Peyer's patch (tissue), 4 donors: ENCODE measurements at regions not wholly inside any gene's neighbourhood (a gene's known extent, or its start where the extent isn't known, plus 50 kb on each side); places are given as distances from the start of the nearest gene placed in this dataset.
"Not testable (repeated sequence)": the region's sequence is repeated elsewhere in the genome, so short reads cannot be mapped to it uniquely, and the experiment has no call there.

ENCODE experiments used
- DNase-seq, 3 donors: peaks; one replicate each; pipeline ENCODE4 v3.0.0-alpha.2; 2017 to 2019
- H3K27ac ChIP-seq, 4 donors: fragments of 200-600 bp; sonication (generic); one replicate each; pipeline ENCODE4 v1.5.1; 2016 to 2019
- H3K27me3 ChIP-seq, 2 donors: fragments of 200-600 bp; sonication (generic); one replicate each; pipeline ENCODE4 v1.5.1; 2019
- H3K36me3 ChIP-seq, 3 donors: fragments of 200-600 bp; sonication (generic); one replicate each; pipeline ENCODE4 v1.5.1; 2016 to 2019
- H3K4me1 ChIP-seq, 4 donors: fragments of 200-600 bp; sonication (generic); one replicate each; pipeline ENCODE4 v1.5.1; 2016 to 2019
- H3K4me3 ChIP-seq, 4 donors: fragments of 200-600 bp; sonication (generic); 1 replicate in 3 of 4; 2 replicates in 1 of 4; pipeline ENCODE4 v1.5.1; 2016 to 2019; ENCODE audit warnings: mild to moderate bottlenecking in 1 of 4
- H3K9me3 ChIP-seq, 4 donors: fragments of 200-600 bp; sonication (generic); one replicate each; pipeline ENCODE4 v1.5.1; 2016 to 2019; ENCODE audit warnings: mild to moderate bottlenecking in 1 of 4
- CTCF ChIP-seq, 6 experiments: fragments of 450-650 bp in 4 of 6; fragments of 200-600 bp in 2 of 6; sonication (generic) in 1 of 6; IDR thresholded peaks; one replicate each; pipeline ENCODE4 v1.5.1; 2017 to 2019; ENCODE audit warnings: antibody characterized with exemption in 6 of 6, mild to moderate bottlenecking in 3 of 6, moderate library complexity in 1 of 6
- POLR2A ChIP-seq, 2 donors: fragments of 450-650 bp; IDR thresholded peaks; one replicate each; pipeline ENCODE4 v1.5.1; 2017; ENCODE audit warnings: antibody characterized with exemption in 2 of 2, mild to moderate bottlenecking in 2 of 2, moderate library complexity in 2 of 2

GRCh38 chr13:33554919-33555791, 262.8 kb upstream of the RFC3 start:
- no peak overlapping the region for H3K4me3 ChIP-seq
- H3K27me3 ChIP-seq, result no peaks in the 10 kb centered on the region
- TF ChIP-seq CTCF (IDR thresholded peaks at IDR 0.05) (no peak), POLR2A (IDR thresholded peaks at IDR 0.05) (no peak)
- H3K9me3 ChIP-seq, result no peaks in the 10 kb centered on the region
- no peaks in the 10 kb centered on the region for H3K36me3 ChIP-seq
- no peaks in the 10 kb centered on the region for H3K4me1 ChIP-seq
- H3K27ac ChIP-seq, result no peak overlapping the region
- no peak for DNase-seq

GRCh38 chr13:33556828-33557227, 261.1 kb upstream of the RFC3 start:
- no peaks in the 10 kb centered on the region for H3K27me3 ChIP-seq
- no peak overlapping the region for H3K27ac ChIP-seq
- DNase-seq, result no peak
- TF ChIP-seq POLR2A (IDR thresholded peaks at IDR 0.05) (no peak), CTCF (IDR thresholded peaks at IDR 0.05) (no peak)
- no peaks in the 10 kb centered on the region for H3K36me3 ChIP-seq
- no peaks in the 10 kb centered on the region for H3K4me1 ChIP-seq
- no peaks in the 10 kb centered on the region for H3K9me3 ChIP-seq
- H3K4me3 ChIP-seq, result no peak overlapping the region

GRCh38 chr13:33560726-33561125, 257.2 kb upstream of the RFC3 start:
- Histone ChIP-seq H3K4me1 (no peaks in the 10 kb centered on the region), H3K36me3 (no peaks in the 10 kb centered on the region), H3K27me3 (no peaks in the 10 kb centered on the region), H3K4me3 (no peak overlapping the region), H3K9me3 (no peaks in the 10 kb centered on the region), H3K27ac (no peak overlapping the region)
- no peak for DNase-seq
- TF ChIP-seq POLR2A (IDR thresholded peaks at IDR 0.05) (no peak), CTCF (IDR thresholded peaks at IDR 0.05) (no peak)

- no peaks in the 10 kb centered on the region for H3K27me3 ChIP-seq
- no peak overlapping the region for H3K27ac ChIP-seq
- DNase-seq, result no peak
Observed at GRCh38 chr13:33561627-33562026, 256.3 kb upstream of the RFC3 start.

GRCh38 chr13:33571618-33572017, 246.3 kb upstream of the RFC3 start:
- no peak for DNase-seq
- Histone ChIP-seq H3K36me3 (no peaks in the 10 kb centered on the region), H3K4me3 (no peak overlapping the region), H3K27me3 (no peaks in the 10 kb centered on the region), H3K27ac (no peak overlapping the region), H3K4me1 (no peaks in the 10 kb centered on the region), H3K9me3 (no peaks in the 10 kb centered on the region)
- no peak for TF ChIP-seq POLR2A (IDR thresholded peaks at IDR 0.05)
- no peak for TF ChIP-seq CTCF (IDR thresholded peaks at IDR 0.05)

More at GRCh38 chr13:33561627-33562026, 256.3 kb upstream of the RFC3 start:
- H3K4me1 ChIP-seq, result no peaks in the 10 kb centered on the region
- no peaks in the 10 kb centered on the region for H3K36me3 ChIP-seq
- TF ChIP-seq POLR2A (IDR thresholded peaks at IDR 0.05), result no peak
- H3K9me3 ChIP-seq, result no peaks in the 10 kb centered on the region
- H3K4me3 ChIP-seq, result no peak overlapping the region

GRCh38 chr13:33572322-33572721, 245.6 kb upstream of the RFC3 start:
- H3K27ac ChIP-seq, DNase-seq, H3K36me3 ChIP-seq, H3K4me1 ChIP-seq, H3K27me3 ChIP-seq, H3K4me3 ChIP-seq, H3K9me3 ChIP-seq: not testable (repeated sequence)
